ENCODE measurements at regions not wholly inside any gene's neighbourhood (a gene's known extent, or its start where the extent isn't known, plus 50 kb on each side); places are given as distances from the start of the nearest gene placed in this dataset.
"Not testable (repeated sequence)": the region's sequence is repeated elsewhere in the genome, so short reads cannot be mapped to it uniquely, and the experiment has no call there.

DNA sequence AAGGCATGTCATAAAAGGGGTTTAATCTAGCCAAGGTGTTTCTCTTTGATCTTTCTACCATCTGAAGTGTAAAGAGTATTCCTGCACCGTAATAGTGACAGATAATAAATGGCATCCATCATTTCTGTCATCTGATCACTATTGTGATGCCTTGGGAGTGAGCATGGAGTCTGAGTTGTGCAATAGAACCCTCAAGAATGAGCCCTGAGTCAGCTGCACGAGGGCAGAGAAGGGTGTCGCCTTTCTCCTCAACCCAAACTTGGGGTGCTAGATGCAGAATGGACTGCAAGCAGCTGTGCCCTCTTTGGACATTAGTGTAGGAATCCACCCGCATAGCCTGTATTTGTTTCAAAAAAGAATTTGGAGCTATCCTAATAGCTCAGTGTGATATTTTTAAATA lies 115.2 kb downstream of the ZNF37A start:
- DNase-seq (ENCODE audit: extremely low spot score, unreplicated experiment) = no peak
- Mint-ChIP-seq H3K9me3 (no peaks in the 10 kb centered on the region), H3K27me3 (no peaks in the 10 kb centered on the region), H3K4me3 (no peak overlapping the region), H3K27ac (no peak overlapping the region), H3K36me3 (no peaks in the 10 kb centered on the region), H3K4me1 (ENCODE audit: unreplicated experiment) (no peaks in the 10 kb centered on the region)
- TF ChIP-seq, protein P1, sequence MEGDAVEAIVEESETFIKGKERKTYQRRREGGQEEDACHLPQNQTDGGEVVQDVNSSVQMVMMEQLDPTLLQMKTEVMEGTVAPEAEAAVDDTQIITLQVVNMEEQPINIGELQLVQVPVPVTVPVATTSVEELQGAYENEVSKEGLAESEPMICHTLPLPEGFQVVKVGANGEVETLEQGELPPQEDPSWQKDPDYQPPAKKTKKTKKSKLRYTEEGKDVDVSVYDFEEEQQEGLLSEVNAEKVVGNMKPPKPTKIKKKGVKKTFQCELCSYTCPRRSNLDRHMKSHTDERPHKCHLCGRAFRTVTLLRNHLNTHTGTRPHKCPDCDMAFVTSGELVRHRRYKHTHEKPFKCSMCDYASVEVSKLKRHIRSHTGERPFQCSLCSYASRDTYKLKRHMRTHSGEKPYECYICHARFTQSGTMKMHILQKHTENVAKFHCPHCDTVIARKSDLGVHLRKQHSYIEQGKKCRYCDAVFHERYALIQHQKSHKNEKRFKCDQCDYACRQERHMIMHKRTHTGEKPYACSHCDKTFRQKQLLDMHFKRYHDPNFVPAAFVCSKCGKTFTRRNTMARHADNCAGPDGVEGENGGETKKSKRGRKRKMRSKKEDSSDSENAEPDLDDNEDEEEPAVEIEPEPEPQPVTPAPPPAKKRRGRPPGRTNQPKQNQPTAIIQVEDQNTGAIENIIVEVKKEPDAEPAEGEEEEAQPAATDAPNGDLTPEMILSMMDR (conservative IDR thresholded peaks at IDR 0.05) = no peak

DNA sequence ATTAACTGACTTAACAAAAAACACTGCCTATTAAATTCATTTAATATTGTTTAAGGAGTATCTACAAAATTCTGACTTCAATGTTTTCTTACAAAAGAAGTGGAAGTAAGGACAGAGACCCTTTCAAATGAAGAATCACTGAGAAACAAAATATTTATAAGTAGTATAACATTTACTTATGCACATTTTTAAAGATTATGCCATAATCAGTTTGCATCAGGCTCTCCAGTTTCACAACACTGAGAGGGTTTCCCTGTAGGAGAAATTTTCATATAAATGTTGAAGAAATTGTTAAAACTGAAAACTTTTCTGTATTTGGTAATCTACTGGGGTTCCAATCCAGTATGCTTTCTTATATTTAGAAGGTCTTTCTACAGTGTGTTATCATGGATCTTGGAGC lies 115.6 kb downstream of the ZNF37A start:
- not testable (repeated sequence) for H3K36me3 Mint-ChIP-seq, H3K4me3 Mint-ChIP-seq, H3K9me3 Mint-ChIP-seq

DNA sequence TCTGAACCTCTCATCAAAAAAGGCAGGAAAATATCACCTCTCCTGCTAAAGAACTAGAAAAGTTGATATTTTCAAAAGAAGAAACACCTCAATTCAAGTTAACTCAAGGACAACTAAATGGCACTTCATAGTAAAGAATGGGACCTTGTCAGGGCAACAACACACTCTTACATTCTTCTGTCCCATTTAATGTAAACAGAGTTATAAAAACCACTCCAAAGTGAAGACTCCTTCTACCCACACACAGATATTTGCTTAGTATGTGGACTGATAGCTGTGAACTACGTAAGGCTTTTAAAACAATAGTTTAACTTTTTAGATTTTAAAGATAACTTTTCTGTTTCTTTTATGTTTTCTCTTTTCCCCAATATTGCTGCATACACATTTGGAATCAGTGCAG lies 118.3 kb downstream of the ZNF37A start:
- H3K27me3 Mint-ChIP-seq = no peaks in the 10 kb centered on the region
- no peaks in the 10 kb centered on the region for H3K4me1 Mint-ChIP-seq (ENCODE audit: unreplicated experiment)
- no peaks in the 10 kb centered on the region for H3K9me3 Mint-ChIP-seq
- no peak overlapping the region for H3K27ac Mint-ChIP-seq
- DNase-seq (ENCODE audit: extremely low spot score, unreplicated experiment) = no peak
- TF ChIP-seq, protein P1 (conservative IDR thresholded peaks at IDR 0.05) = no peak
- no peaks in the 10 kb centered on the region for H3K36me3 Mint-ChIP-seq
- no peak overlapping the region for H3K4me3 Mint-ChIP-seq

More for the DNA sequence above, 115.6 kb downstream of the ZNF37A start:
- DNase-seq (ENCODE audit: extremely low spot score, unreplicated experiment); H3K27ac Mint-ChIP-seq; H3K4me1 Mint-ChIP-seq (ENCODE audit: unreplicated experiment); H3K27me3 Mint-ChIP-seq: not testable (repeated sequence)

DNA sequence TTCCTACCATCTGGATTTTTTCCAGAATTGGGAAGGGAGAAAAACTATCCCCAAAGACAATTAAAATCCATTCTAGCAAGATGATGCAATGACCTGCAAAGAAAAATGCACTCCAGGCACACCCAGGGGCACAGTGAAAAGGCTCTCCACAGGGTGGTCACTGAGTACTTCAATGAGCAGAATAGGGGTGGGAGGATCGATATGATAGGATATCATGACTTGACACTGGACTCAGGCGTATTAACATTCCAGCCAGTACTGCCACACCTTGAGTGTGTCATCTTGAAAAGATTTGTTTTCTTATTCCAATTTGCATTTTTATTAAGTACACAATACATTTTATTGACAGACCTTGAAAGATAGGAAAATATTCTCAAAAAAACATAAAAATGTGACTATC lies 132.2 kb downstream of the ZNF37A start:
- no peak overlapping the region for H3K4me3 Mint-ChIP-seq
- TF ChIP-seq, protein P1 (conservative IDR thresholded peaks at IDR 0.05) = no peak
- DNase-seq (ENCODE audit: extremely low spot score, unreplicated experiment) = no peak
- no peaks in the 10 kb centered on the region for H3K4me1 Mint-ChIP-seq (ENCODE audit: unreplicated experiment)
- no peaks in the 10 kb centered on the region for H3K27me3 Mint-ChIP-seq
- H3K36me3 Mint-ChIP-seq = no peaks in the 10 kb centered on the region
- peaks cover 10% of the 10 kb centered on the region for H3K9me3 Mint-ChIP-seq
- H3K27ac Mint-ChIP-seq = no peak overlapping the region

DNA sequence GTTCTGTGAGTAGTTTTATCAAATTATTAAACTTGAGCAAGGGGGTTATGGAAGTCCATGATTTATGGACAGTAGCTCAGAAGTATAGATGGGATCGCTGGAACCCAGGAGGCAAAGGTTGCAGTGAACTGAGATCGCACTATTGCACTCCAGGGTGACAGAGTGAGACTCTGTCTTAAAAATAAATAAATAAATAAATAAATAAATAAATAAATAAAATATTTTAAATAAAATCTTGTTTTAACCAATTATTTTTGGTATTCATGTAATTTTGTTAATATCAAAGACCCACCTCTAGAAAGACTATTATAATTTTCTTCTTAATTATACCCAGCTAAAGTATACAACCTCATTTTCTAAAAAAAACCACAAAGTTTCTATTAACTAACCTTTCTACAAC lies 134.3 kb downstream of the ZNF37A start:
- H3K27ac Mint-ChIP-seq = no peak overlapping the region
- TF ChIP-seq, protein P1 (conservative IDR thresholded peaks at IDR 0.05) = no peak
- H3K36me3 Mint-ChIP-seq = no peaks in the 10 kb centered on the region
- H3K4me3 Mint-ChIP-seq = no peak overlapping the region
- H3K27me3 Mint-ChIP-seq = no peaks in the 10 kb centered on the region
- H3K4me1 Mint-ChIP-seq (ENCODE audit: unreplicated experiment) = no peaks in the 10 kb centered on the region
- no peak for DNase-seq (ENCODE audit: extremely low spot score, unreplicated experiment)
- H3K9me3 Mint-ChIP-seq = no peaks in the 10 kb centered on the region

DNA sequence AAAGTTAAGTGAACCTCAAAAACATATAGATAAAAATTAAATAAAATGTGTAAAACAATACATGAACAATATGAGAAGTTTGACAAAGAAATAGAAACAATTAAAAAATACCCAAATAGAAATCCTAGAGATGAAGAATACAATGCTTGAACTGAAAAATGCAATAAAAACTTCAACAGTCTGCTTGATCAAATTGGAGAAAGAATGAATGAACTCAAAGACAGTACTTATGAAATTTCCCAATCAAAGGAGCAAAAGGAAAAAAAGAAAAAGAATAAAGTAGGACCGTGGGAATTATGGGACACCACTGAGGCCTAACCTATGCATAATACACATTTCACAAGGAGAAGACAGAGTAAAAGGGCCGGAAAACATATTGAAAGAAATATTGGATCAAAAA lies 144.3 kb downstream of the ZNF37A start:
- H3K4me3 Mint-ChIP-seq; DNase-seq (ENCODE audit: extremely low spot score, unreplicated experiment); H3K36me3 Mint-ChIP-seq; H3K4me1 Mint-ChIP-seq (ENCODE audit: unreplicated experiment); H3K27ac Mint-ChIP-seq; H3K9me3 Mint-ChIP-seq; H3K27me3 Mint-ChIP-seq: not testable (repeated sequence)

DNA sequence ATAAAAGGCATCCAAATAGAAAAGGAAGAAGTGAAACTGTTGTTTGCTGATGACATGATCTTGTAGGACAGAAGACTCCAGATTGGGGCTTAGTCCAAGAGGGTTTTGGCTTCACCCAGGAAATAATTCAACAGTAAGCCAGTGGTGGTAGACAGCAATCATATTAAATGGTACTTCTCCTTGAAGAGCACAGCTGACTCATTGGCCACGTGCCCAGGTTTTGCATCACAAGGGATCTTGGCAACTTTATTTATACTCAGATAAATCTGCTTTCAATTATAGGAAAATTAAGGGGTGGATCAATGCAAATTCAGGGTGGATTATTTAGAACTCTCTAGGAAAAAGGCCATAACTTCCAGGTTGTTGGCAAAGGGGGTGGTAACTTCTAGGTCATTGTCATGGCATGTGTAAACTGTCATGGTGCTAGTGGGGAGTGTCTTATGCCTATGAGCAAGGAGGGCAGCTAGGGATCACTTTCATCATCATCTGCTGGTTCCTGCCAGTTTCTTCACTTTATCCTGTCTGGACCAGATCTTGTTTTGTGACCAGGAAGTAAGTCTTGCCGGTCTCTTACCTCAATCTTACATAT lies 148.0 kb downstream of the ZNF37A start:
- DNase-seq (ENCODE audit: extremely low spot score, unreplicated experiment); H3K4me3 Mint-ChIP-seq; H3K36me3 Mint-ChIP-seq; H3K4me1 Mint-ChIP-seq (ENCODE audit: unreplicated experiment); H3K27ac Mint-ChIP-seq; H3K27me3 Mint-ChIP-seq; H3K9me3 Mint-ChIP-seq: not testable (repeated sequence)

DNA sequence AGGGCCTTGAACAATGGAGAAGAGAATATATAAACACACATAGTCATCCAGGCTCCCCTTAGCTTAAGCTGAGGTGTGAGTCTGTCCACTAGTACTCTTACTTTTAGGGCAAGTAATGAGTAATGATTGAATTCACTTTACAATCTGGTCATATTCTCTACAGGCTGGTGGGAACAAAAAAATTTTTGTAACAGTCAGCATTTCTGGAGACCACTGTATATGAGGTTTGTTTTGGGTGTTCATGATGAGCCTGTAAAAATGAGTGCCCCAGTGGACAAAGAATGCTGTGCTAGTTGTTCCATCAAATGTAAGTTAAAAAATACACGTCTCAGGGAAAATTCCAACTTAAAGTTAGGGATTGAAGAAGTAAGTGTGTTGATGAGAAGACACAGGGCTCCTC lies 154.0 kb downstream of the ZNF37A start:
- not testable (repeated sequence) for H3K4me1 Mint-ChIP-seq (ENCODE audit: unreplicated experiment); H3K27ac Mint-ChIP-seq

DNA sequence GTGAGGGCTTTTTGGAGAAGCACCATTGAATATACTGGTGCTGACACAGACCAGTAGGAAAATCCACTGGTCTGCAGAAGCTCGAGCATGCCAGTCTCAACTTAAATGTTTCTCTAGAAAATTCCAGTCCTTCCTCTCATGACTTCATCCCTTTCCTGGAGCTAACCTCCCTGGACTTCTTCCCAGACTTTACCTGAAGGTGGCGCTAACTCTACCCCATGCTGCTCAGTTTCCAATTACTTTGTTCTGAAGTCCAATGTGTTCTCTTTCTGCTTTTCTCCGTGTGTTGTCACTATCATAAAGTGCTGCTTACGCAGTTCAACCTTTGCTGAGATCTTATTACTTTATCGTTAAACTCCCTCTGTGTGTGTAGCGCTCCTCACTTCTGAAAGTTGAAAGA lies 158.4 kb downstream of the ZNF37A start:
- H3K4me1 Mint-ChIP-seq (ENCODE audit: unreplicated experiment); H3K4me3 Mint-ChIP-seq; H3K9me3 Mint-ChIP-seq; H3K36me3 Mint-ChIP-seq; H3K27me3 Mint-ChIP-seq; H3K27ac Mint-ChIP-seq; DNase-seq (ENCODE audit: extremely low spot score, unreplicated experiment): not testable (repeated sequence)

More for the DNA sequence above, 154.0 kb downstream of the ZNF37A start:
- not testable (repeated sequence) for H3K4me3 Mint-ChIP-seq; H3K36me3 Mint-ChIP-seq; H3K27me3 Mint-ChIP-seq; DNase-seq (ENCODE audit: extremely low spot score, unreplicated experiment); H3K9me3 Mint-ChIP-seq

DNA sequence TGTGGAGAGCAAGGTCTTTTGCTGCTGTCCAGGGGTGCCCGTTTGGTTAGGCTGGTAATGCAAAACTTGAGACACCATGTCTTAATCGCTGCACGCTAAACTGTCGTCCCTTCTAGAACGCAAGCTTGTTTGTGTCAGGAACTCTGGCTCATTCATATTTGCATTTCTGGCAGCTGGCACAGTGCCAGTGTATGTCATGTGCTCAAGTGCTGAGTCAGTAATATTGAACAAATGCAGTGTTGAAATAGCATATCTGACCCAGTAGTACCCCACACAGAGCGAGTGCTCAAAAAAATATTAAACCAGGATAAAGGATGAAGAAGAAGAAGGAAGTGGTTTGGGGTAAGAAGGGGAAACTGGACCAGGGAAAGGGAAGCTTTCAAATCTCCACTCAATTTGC lies 173.4 kb downstream of the ZNF37A start:
- not testable (repeated sequence) for DNase-seq (ENCODE audit: extremely low spot score, unreplicated experiment); H3K27me3 Mint-ChIP-seq; H3K4me3 Mint-ChIP-seq; H3K9me3 Mint-ChIP-seq; H3K36me3 Mint-ChIP-seq; H3K27ac Mint-ChIP-seq; H3K4me1 Mint-ChIP-seq (ENCODE audit: unreplicated experiment)

DNA sequence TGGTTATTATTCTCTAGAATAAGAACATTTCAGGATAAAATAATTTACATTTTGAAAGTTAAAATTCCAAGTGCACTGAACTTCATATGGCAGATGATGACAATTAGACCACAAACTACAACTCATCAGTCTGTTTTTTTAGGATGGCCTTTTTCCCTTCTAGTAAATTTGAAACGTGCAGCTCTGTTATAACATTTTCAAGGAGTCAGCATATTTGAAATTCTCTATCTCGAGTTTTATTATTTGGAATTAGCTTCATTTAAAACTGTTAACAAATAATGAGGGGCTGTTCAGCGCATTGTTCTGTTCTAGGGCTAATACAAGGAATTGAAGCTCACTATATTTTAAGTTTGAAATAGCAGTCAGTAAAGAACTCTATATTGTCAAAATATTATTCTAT lies 176.9 kb downstream of the ZNF37A start:
- not testable (repeated sequence) for H3K27ac Mint-ChIP-seq; H3K4me3 Mint-ChIP-seq; H3K4me1 Mint-ChIP-seq (ENCODE audit: unreplicated experiment); H3K9me3 Mint-ChIP-seq; H3K27me3 Mint-ChIP-seq; H3K36me3 Mint-ChIP-seq; DNase-seq (ENCODE audit: extremely low spot score, unreplicated experiment)

Measured in type B pancreatic cell (in vitro differentiated cells).